ENCODE measurements at regions not wholly inside any gene's neighbourhood (a gene's known extent, or its start where the extent isn't known, plus 50 kb on each side); places are given as distances from the start of the nearest gene placed in this dataset.

DNA sequence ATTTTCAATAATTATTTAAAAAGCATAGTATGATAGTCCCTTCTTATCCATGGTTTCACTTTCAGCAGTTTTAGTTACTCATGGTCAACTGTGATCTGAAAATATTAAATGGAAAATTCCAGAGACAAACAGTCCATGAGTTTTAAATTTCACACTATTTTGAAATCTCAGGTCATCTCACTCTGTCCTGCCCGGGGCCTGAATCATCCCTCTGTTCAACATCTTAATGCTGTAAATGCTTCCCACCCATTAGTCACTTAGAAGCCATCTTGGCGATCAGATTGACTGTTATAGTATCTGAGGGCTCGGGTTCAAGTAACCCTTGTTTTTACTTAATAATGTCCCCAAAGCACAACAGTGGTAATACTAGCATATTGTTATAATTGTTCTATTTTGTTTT, 1509.3 kb downstream of the FAM181B start:
- TF ChIP-seq, protein P1, sequence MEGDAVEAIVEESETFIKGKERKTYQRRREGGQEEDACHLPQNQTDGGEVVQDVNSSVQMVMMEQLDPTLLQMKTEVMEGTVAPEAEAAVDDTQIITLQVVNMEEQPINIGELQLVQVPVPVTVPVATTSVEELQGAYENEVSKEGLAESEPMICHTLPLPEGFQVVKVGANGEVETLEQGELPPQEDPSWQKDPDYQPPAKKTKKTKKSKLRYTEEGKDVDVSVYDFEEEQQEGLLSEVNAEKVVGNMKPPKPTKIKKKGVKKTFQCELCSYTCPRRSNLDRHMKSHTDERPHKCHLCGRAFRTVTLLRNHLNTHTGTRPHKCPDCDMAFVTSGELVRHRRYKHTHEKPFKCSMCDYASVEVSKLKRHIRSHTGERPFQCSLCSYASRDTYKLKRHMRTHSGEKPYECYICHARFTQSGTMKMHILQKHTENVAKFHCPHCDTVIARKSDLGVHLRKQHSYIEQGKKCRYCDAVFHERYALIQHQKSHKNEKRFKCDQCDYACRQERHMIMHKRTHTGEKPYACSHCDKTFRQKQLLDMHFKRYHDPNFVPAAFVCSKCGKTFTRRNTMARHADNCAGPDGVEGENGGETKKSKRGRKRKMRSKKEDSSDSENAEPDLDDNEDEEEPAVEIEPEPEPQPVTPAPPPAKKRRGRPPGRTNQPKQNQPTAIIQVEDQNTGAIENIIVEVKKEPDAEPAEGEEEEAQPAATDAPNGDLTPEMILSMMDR (IDR thresholded peaks at IDR 0.05): no peak
- TF ChIP-seq RCOR1 (IDR thresholded peaks at IDR 0.05; ENCODE audit: low read depth, low read length): no peak
- TF ChIP-seq ESRRA (IDR thresholded peaks at IDR 0.05; ENCODE audit: borderline replicate concordance, low read length): no peak
- TF ChIP-seq, protein P2, sequence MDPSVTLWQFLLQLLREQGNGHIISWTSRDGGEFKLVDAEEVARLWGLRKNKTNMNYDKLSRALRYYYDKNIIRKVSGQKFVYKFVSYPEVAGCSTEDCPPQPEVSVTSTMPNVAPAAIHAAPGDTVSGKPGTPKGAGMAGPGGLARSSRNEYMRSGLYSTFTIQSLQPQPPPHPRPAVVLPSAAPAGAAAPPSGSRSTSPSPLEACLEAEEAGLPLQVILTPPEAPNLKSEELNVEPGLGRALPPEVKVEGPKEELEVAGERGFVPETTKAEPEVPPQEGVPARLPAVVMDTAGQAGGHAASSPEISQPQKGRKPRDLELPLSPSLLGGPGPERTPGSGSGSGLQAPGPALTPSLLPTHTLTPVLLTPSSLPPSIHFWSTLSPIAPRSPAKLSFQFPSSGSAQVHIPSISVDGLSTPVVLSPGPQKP (IDR thresholded peaks at IDR 0.05; ENCODE audit: low read depth, low read length): no peak
- TF ChIP-seq, protein P3, sequence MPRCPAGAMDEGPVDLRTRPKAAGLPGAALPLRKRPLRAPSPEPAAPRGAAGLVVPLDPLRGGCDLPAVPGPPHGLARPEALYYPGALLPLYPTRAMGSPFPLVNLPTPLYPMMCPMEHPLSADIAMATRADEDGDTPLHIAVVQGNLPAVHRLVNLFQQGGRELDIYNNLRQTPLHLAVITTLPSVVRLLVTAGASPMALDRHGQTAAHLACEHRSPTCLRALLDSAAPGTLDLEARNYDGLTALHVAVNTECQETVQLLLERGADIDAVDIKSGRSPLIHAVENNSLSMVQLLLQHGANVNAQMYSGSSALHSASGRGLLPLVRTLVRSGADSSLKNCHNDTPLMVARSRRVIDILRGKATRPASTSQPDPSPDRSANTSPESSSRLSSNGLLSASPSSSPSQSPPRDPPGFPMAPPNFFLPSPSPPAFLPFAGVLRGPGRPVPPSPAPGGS (IDR thresholded peaks at IDR 0.05): no peak
- no peak for TF ChIP-seq POLR2A (IDR thresholded peaks at IDR 0.05; ENCODE audit: low read length)
- TF ChIP-seq RAD21 (conservative IDR thresholded peaks at IDR 0.05 in 1 of 2, IDR thresholded peaks at IDR 0.05 in 1 of 2): no peak
- no peak for TF ChIP-seq CHD2 (IDR thresholded peaks at IDR 0.05; ENCODE audit: low read length, partially characterized antibody)
- no peak for TF ChIP-seq EP300 (IDR thresholded peaks at IDR 0.05)
- no peak for TF ChIP-seq NFE2L2 (conservative IDR thresholded peaks at IDR 0.05; ENCODE audit: low read length)
- no peak for TF ChIP-seq JUNB (IDR thresholded peaks at IDR 0.05)
- no peak for TF ChIP-seq MYC (IDR thresholded peaks at IDR 0.05; ENCODE audit: borderline replicate concordance, low read length)
- TF ChIP-seq HDAC2 (IDR thresholded peaks at IDR 0.05): no peak
